HuH-7.5 (cell line): ENCODE measurements at regions not wholly inside any gene's neighbourhood (a gene's known extent, or its start where the extent isn't known, plus 50 kb on each side); places are given as distances from the start of the nearest gene placed in this dataset.

Experiments
- DNase-seq: peaks from one replicate; pipeline ENCODE4 v3.0.0; 2011; ENCODE audit warnings: low spot score

DNA sequence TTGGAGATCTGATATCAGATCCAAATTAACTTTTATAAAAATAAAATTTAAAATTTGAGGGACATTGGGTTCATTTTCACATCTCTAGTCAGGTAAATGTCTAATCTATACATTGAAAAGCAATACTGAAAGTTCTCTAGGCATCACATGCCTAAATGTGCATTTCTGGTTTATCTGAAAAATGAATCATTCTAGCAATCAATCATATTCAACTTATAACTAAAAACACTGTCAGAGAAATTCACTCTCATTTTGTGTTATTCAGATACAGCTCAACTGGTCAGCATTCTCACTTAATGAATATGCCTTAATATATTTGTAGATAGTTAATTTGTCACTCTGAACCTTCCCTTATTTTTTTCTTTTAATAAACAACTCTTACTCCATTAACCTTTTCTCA is 243.2 kb downstream of the CASP12 start:
- no peak for DNase-seq

GRCh38 chr11:104654181-104654813 is 244.0 kb downstream of the CASP12 start:
- DNase-seq = no peak

- no peak for DNase-seq
Observed at GRCh38 chr11:104653407-104653806, 244.9 kb downstream of the CASP12 start.

- no peak for DNase-seq
Observed at GRCh38 chr11:104652996-104653395, 245.3 kb downstream of the CASP12 start.

DNA sequence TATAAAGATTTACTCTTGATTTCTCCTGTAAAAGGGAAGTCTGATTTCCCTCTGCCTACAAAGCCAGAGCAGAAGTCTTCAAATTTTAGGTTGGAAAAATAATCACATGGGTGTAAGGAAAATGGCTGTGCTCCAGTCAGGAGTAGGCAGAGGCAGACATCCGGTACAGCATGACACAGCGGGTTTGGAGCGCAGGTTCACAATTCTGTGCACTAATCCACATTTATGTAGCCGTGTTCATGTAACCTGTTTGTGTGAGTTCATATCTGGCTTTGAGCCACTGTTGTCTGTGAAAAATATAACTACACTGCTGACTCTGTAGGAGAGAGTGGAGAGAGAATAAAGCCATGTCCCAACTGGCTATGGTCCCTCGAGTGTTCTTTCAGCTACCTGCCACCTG is 248.0 kb downstream of the CASP12 start:
- no peak for DNase-seq

DNA sequence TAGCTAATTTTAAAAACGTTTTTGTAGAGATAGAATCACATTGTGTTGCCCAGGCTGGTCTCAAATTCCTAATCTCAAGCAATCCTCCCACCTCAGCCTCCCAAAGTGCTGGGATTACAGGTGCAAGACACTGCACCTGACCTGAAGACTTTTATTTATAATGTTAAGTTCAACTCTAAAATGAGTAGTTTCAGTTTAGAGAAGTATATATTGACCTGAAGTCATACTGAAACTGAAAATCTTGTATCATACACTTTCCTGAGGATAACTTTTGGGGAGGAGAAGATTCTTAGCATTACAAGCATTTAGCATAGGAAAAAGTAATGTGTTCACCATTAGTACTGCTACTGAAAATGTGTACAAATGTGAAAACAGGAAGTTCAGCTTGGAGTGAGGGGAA is 249.3 kb downstream of the CASP12 start:
- DNase-seq = no peak

- no peak for DNase-seq
Observed at GRCh38 chr11:104645261-104646222, 252.7 kb downstream of the CASP12 start.

DNA sequence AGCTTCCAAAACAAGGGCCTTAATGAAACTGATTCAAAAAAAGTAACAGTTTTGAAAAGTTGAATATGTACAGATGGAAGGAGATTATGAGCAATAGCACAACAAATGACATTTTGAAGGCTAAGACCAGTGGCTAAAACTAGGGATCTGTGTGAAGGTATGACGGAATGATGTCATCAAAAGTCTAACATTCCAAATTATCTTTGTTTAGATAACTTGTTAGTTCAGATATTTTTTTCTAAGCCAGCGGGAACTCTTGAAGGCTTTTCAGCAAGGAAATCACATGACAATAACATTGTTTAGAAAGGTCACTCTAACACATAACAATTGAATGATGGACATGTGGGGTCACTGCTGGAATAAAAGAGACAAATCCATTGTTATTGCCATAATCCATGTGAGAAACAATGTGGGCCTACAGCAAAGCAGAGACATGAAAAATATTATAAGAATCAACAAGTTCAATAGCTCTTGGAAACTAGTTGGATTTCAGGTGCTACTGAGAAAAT is 260.5 kb downstream of the CASP12 start:
- DNase-seq = no peak

DNA sequence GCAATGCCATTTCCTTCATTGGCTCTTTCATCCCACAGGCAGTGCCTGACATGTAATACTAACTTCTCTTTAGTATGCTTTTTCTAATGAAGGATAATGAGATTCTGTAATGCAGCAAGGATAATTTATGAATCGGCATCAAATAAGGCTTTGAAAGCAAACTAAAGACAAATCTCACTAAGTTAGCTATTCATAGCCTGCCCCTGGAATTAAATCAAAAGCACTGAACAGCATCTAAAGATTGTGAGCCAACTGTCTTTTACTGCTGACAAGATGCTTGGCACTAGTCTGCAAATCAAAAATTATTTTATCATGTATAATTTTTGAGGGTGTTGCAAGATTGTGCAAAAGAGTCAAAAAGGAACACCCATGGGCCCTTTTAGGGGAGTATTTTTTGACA is 265.0 kb downstream of the CASP12 start:
- no peak for DNase-seq

GRCh38 chr11:104630352-104630751 is 267.9 kb downstream of the CASP12 start:
- no peak for DNase-seq

- no peak for DNase-seq
Observed at GRCh38 chr11:104625246-104625645, 273.0 kb downstream of the CASP12 start.

DNA sequence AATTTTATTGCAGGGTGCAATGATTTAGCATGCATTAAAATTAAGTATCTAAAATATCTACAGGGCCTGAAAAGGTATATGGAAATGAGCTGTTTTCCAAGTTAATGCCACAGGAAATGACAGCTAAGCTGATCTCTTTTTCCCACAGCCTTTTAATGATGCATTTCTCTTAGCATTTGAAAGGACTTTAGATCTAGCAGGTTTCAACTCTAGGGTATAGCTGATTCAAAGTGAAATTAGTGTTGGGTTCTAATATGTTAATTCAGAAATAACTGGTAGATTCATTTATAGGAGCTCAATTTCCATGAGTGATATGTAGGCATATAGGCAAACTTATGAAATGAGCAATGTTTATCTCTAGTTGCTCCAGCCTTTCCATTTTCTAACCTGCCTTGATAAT is 274.2 kb downstream of the CASP12 start:
- no peak for DNase-seq

DNA sequence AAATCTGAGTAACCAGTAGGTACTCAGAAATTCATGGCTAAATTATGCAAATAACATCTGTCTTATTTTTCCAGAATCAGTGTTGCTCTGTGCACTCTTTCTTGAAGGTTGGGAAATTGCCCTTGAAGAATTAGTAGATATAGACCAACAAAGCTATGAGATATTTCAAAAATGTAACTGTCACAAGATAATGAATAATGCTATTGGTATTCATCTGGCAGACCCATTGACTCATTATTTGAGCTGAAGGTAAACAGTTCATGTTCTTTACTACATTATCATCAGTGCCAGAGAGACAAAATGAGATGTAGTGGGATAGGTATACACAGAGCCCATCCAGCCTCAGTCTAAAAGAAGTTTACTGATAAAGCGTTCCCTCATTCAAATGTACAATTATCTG is 274.7 kb downstream of the CASP12 start:
- no peak for DNase-seq

DNA sequence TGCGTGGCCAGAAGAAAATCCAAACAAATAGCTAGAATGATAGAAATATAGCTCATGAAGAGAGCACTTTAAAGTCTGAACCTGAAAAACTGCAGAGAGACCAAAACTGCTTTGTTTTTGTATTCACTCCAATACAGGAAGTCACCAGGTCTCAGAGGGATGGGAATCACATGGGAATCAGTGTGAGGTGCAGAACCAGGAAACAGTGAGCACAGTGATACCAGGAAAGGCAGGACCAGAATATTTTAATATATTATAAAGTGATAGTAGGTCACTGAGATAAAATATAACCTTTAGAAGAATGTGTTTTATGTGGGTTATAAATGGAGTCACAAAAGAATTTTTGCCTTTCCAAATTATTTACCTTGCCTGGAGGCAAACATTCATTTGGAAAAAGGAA is 277.3 kb downstream of the CASP12 start:
- no peak for DNase-seq

DNA sequence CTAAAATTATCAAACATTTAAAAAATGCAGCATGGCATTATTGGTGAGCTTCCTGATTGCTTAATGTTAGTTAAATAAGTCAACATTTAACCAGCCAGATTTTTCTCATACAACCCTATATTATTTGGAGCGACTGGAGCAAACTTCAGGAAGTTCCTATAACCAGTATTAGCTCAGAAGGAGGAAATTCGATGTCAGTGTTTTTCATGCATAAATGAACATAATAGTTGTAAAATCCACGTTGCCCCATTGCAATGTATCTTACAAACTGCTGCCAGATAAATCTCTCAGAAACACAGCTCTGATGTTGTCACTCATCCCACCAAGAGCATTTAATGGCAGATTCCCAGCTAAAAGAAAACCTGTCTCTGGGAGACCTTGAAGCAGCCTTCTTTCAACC is 278.5 kb downstream of the CASP12 start:
- DNase-seq = no peak

DNA sequence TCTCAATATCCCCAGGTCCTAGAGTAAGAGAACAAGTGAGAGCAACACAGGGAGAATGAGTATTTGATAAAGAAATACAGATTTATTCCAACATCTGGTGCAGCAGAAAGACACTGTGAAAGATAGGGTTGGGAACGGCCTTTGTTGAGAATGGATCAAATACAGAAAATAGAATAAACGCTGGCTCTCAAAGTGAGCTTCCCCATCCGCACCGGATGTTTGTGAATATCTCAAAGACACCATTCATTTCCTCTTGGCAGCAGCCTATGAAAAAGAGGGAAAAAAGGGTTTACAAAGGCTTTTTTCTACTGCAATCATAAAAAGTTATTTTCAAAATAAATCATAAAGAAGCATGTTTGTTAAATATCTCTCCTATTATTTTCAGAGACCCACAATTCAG is 279.3 kb downstream of the CASP12 start:
- DNase-seq = no peak

DNA sequence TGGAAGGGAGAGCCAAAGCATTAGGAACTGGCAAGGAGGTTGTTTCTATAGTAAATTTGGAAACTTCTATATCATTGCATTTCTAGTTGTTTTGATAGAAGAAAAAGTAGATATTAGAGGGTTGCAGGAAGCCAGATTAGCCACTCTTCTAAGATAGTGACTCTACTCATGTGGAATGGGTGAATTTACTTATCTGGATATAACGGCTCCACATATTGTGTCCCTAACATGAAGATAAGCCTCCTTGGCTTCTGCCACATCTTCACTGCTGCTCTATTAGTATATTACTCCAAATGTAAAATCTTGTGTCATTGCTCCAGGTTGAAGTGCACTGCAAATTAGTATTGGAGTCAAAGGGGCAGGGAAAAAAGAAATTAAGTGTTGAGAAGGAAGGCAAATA is 283.3 kb downstream of the CASP12 start:
- DNase-seq = no peak

- no peak for DNase-seq
Observed at GRCh38 chr11:104614117-104614680, 284.1 kb downstream of the CASP12 start.

DNA sequence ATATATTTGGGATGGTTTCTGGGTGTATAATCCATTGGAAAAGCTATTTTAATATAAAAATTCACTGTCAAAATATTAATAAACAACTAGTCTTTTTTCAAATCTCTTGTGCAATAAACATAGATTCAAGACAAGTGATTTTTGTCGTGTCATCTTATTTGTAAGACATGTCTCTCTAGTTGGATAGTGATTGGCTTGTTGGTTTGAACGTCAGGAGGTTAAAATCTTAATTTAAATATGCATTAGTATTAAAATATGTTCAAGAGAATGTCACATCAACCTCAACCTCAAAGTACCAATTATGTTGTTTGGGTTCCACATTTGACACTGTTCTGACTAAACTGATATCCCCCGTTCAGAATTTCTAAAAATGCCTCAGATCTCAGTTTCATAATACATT is 287.6 kb downstream of the CASP12 start:
- no peak for DNase-seq

GRCh38 chr11:104609311-104610085 is 288.8 kb downstream of the CASP12 start:
- no peak for DNase-seq

DNA sequence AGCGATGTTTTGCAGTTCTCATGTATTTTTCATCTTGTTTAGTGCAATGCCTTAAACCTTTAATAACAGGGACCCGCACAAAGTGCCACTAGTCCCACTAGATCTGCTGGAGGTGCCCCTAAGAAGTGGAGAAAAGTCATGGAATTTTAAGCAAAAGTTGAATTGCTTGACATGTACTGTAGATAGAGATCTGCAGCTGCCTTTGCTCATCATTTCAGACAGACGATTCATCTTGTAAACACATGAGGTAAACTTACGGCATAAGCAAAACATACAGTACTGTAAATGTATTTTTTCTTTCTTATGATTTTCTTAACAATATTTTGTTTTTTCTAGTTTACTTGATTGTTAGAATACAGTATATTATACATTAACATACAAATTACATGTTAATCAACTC is 295.6 kb downstream of the CASP12 start:
- DNase-seq = no peak
